ENCODE measurements at regions not wholly inside any gene's neighbourhood (a gene's known extent, or its start where the extent isn't known, plus 50 kb on each side); places are given as distances from the start of the nearest gene placed in this dataset.

DNA sequence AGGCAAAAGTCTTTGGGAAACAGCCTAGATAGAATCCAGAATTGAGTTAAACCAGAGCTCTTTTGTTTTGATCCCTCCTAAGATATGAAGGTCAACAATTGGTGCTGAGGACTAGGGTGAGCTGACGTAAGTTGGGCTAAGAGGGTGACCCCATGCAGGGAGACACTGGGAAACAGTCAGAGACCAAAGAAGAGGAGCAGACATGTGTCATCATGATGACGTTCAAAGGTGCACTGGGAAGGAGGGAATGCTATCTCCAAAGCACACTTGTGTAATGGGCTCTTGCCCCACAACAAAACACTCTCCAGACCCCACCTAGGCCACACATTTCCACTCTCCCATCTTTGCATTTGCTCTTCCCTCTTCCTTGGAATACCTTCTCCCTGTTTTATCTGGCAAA lies 481.4 kb downstream of the COG6 start:
- no peak for DNase-seq (ENCODE audit: low read depth)
- TF ChIP-seq, protein P1, sequence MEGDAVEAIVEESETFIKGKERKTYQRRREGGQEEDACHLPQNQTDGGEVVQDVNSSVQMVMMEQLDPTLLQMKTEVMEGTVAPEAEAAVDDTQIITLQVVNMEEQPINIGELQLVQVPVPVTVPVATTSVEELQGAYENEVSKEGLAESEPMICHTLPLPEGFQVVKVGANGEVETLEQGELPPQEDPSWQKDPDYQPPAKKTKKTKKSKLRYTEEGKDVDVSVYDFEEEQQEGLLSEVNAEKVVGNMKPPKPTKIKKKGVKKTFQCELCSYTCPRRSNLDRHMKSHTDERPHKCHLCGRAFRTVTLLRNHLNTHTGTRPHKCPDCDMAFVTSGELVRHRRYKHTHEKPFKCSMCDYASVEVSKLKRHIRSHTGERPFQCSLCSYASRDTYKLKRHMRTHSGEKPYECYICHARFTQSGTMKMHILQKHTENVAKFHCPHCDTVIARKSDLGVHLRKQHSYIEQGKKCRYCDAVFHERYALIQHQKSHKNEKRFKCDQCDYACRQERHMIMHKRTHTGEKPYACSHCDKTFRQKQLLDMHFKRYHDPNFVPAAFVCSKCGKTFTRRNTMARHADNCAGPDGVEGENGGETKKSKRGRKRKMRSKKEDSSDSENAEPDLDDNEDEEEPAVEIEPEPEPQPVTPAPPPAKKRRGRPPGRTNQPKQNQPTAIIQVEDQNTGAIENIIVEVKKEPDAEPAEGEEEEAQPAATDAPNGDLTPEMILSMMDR (IDR thresholded peaks at IDR 0.05; ENCODE audit: low read depth, low read length): no peak
- TF ChIP-seq, protein P2, sequence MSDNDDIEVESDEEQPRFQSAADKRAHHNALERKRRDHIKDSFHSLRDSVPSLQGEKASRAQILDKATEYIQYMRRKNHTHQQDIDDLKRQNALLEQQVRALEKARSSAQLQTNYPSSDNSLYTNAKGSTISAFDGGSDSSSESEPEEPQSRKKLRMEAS (IDR thresholded peaks at IDR 0.05; ENCODE audit: low read depth, low read length): no peak
- TF ChIP-seq POLR2A (IDR thresholded peaks at IDR 0.05; ENCODE audit: extremely low read depth, insufficient read length) (no peak), MYC (IDR thresholded peaks at IDR 0.05; ENCODE audit: low read depth, low read length) (no peak)
- no peak overlapping the region for H3K4me3 ChIP-seq (ENCODE audit: low read depth, low read length)

DNA sequence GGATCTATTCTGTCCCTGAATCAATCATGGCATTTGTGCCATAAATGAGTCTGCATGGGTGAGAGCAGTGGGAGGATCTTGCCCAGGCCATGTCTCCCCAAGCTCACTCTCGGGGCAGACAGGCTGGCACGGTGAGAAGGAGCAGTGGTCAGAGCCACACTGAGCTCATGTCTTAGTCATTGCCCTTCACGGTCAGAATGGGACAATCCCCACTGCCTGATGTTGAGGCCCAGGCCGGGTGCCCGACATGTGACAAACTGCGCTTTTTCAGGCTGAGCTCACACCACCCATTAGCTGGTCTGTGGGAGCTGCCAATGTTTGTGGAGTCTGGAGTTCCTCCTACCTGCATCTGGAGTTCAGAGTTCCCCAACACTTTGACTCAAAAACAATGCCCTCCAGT lies 481.9 kb downstream of the COG6 start:
- DNase-seq (ENCODE audit: low read depth): no peak
- no peak overlapping the region for H3K4me3 ChIP-seq (ENCODE audit: low read depth, low read length)
- no peak for TF ChIP-seq POLR2A (IDR thresholded peaks at IDR 0.05; ENCODE audit: extremely low read depth, insufficient read length)
- TF ChIP-seq, protein P1 (IDR thresholded peaks at IDR 0.05; ENCODE audit: low read depth, low read length): no peak
- TF ChIP-seq MYC (IDR thresholded peaks at IDR 0.05; ENCODE audit: low read depth, low read length): no peak
- TF ChIP-seq, protein P2 (IDR thresholded peaks at IDR 0.05; ENCODE audit: low read depth, low read length): no peak

DNA sequence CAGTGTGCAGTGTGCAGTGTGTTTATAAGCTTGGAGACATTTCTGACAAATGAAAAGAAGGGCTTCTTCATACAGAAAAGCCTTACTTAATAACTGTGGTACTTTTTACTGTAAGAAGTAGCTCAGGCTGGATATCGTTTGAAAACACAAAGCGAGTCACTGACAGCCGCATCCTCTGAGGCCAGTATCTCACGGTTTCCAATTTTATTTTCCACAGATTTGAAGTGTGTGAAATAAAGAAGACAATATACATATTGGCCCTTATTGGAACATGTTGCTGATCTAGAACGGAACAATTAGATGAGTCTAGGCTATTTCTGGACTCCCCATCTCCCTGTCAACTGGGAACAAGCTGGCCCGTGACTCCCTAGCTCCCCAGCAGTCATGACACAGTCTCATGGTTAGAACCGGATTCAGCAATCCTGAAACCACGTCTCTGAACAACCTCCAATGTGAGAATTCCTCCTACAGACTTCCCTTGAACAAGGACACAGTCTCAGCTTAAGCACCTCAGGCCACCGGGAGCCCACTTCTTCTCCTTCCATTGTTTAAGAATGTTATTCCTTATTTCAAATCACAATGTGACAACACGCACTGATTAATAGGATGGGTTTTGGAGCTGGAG lies 484.5 kb downstream of the COG6 start:
- TF ChIP-seq, protein P1 (IDR thresholded peaks at IDR 0.05; ENCODE audit: low read depth, low read length): no peak
- no peak for TF ChIP-seq MYC (IDR thresholded peaks at IDR 0.05; ENCODE audit: low read depth, low read length)
- TF ChIP-seq, protein P2 (IDR thresholded peaks at IDR 0.05; ENCODE audit: low read depth, low read length): no peak
- DNase-seq (ENCODE audit: low read depth): no peak
- H3K4me3 ChIP-seq (ENCODE audit: low read depth, low read length): no peak overlapping the region

DNA sequence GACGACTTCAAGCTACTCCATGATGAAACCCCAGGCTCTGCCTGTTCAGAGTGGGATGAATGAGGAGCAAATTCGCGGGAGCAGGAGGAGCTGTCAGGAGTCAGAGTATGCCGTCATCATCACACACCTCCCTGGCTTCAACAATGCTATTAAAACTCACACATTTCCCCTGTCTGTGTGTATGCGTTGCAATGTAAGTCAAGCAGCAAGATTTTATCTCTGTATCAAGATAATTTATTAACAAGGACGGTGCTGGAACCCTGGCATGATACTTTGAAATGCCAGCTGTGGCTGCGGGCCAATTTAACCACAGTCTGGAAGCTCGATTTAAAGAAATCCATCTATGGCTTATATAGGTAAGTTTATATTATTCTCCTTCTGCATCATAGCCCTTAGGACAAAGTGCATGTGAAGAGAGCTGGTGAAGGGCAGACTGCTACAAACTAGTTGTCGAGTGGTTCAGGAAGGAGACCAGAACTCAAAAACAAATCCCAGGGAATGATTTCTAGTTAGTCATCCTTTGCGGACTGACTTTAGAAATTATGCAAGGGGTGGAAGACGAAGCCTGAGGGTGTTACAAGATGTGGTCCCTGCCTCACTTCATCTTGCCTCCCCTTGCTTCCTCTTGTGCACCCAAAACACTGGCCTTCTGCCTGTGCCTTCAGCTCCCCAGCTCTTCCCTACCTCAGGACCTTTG lies 486.5 kb downstream of the COG6 start:
- no peak for DNase-seq (ENCODE audit: low read depth)
- TF ChIP-seq MYC (IDR thresholded peaks at IDR 0.05; ENCODE audit: low read depth, low read length) (no peak), POLR2A (IDR thresholded peaks at IDR 0.05; ENCODE audit: extremely low read depth, insufficient read length) (no peak)
- TF ChIP-seq, protein P1 (IDR thresholded peaks at IDR 0.05; ENCODE audit: low read depth, low read length): no peak
- TF ChIP-seq, protein P2 (IDR thresholded peaks at IDR 0.05; ENCODE audit: low read depth, low read length): no peak
- no peak overlapping the region for H3K4me3 ChIP-seq (ENCODE audit: low read depth, low read length)

DNA sequence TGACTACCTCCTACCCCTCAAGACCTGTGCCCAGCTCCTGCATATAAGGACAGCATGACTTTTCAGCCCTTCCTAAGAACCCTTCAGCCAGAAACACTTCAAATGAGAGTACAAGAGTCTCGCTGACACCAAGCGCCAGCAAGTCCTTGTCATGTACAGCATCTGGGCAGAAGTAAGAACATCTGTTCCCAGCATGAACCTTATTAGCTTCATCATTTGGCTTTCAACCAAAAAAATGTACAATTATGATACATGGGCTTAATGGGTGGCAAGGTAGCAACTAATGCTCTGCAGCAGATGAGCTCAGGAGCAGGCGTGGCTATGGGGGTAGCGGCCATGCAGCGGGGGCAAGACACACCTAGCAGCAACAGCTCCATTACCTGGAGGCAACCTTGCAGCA lies 487.6 kb downstream of the COG6 start:
- no peak overlapping the region for H3K4me3 ChIP-seq (ENCODE audit: low read depth, low read length)
- no peak for DNase-seq (ENCODE audit: low read depth)
- TF ChIP-seq, protein P2 (IDR thresholded peaks at IDR 0.05; ENCODE audit: low read depth, low read length): no peak
- TF ChIP-seq MYC (IDR thresholded peaks at IDR 0.05; ENCODE audit: low read depth, low read length): no peak
- TF ChIP-seq, protein P1 (IDR thresholded peaks at IDR 0.05; ENCODE audit: low read depth, low read length): no peak
- TF ChIP-seq POLR2A (IDR thresholded peaks at IDR 0.05; ENCODE audit: extremely low read depth, insufficient read length): no peak

Data from NB4 (cell line).